Tibial nerve (tissue), 3 donors: ENCODE measurements at regions not wholly inside any gene's neighbourhood (a gene's known extent, or its start where the extent isn't known, plus 50 kb on each side); places are given as distances from the start of the nearest gene placed in this dataset.

Source experiments
- CTCF ChIP-seq, 5 experiments: fragments of 200-600 bp in 3 of 5; fragments of 450-650 bp in 2 of 5; sonication (generic) in 3 of 5; IDR thresholded peaks; one replicate each; pipeline ENCODE4 v1.5.1; 2016 to 2019; ENCODE audit warnings: antibody characterized with exemption in 5 of 5, mild to moderate bottlenecking in 3 of 5, moderate library complexity in 2 of 5
- POLR2A ChIP-seq, 2 donors: fragments of 450-650 bp; IDR thresholded peaks; one replicate each; pipeline ENCODE4 v1.6.1; 2017; ENCODE audit warnings: antibody characterized with exemption in 2 of 2, mild to moderate bottlenecking in 2 of 2, moderate library complexity in 2 of 2

GRCh38 chr2:2701813-2702212 lies 370.7 kb upstream of the MYT1L start:
- TF ChIP-seq CTCF (IDR thresholded peaks at IDR 0.05) (no peak), POLR2A (IDR thresholded peaks at IDR 0.05) (no peak)
